Peyer's patch (tissue), 4 donors: ENCODE measurements at regions not wholly inside any gene's neighbourhood (a gene's known extent, or its start where the extent isn't known, plus 50 kb on each side); places are given as distances from the start of the nearest gene placed in this dataset.

ENCODE experiments used
- CTCF ChIP-seq, 6 experiments: fragments of 450-650 bp in 4 of 6; fragments of 200-600 bp in 2 of 6; sonication (generic) in 1 of 6; IDR thresholded peaks; one replicate each; pipeline ENCODE4 v1.5.1; 2017 to 2019; ENCODE audit warnings: antibody characterized with exemption in 6 of 6, mild to moderate bottlenecking in 3 of 6, moderate library complexity in 1 of 6
- POLR2A ChIP-seq, 2 donors: fragments of 450-650 bp; IDR thresholded peaks; one replicate each; pipeline ENCODE4 v1.5.1; 2017; ENCODE audit warnings: antibody characterized with exemption in 2 of 2, mild to moderate bottlenecking in 2 of 2, moderate library complexity in 2 of 2

GRCh38 chr13:109318945-109319590 lies 467.3 kb downstream of the IRS2 start:
- TF ChIP-seq CTCF (IDR thresholded peaks at IDR 0.05) (no peak), POLR2A (IDR thresholded peaks at IDR 0.05) (no peak)
